Psoas muscle (tissue), 7 donors: ENCODE measurements at regions not wholly inside any gene's neighbourhood (a gene's known extent, or its start where the extent isn't known, plus 50 kb on each side); places are given as distances from the start of the nearest gene placed in this dataset.

ENCODE experiments used
- ATAC-seq, 4 donors: fragments of 200-7000 bp; cut with Tn5 transposase; one replicate each; pipeline ENCODE4 v1.9.1; 2020; ENCODE audit warnings: moderate library complexity in 3 of 4, mild to moderate bottlenecking in 2 of 4
- DNase-seq, 2 donors: peaks; one replicate each; pipeline ENCODE4 v3.0.0-alpha.2; 2020
- H3K27ac ChIP-seq: fragments of 200-600 bp; one replicate; pipeline ENCODE4 v1.8.0; 2022
- H3K27me3 ChIP-seq, 3 donors: fragments of 200-600 bp in 1 of 3; one replicate each; pipeline versions ENCODE4 v1.6.1 to v1.8.0; 2013 to 2022; ENCODE audit warnings: low read length in 2 of 3, mild to moderate bottlenecking in 2 of 3, moderate library complexity in 1 of 3; ENCODE audit not compliant: insufficient read depth in 3 of 3
- H3K36me3 ChIP-seq, 2 donors: fragments of 200-600 bp in 1 of 2; one replicate each; pipeline versions ENCODE4 v1.6.1 to v1.8.0; 2013 to 2022; ENCODE audit warnings: low read depth in 1 of 2, mild to moderate bottlenecking in 1 of 2, moderate library complexity in 1 of 2; ENCODE audit not compliant: insufficient read depth in 1 of 2
- H3K4me1 ChIP-seq: fragments of 200-600 bp; one replicate; pipeline ENCODE4 v1.8.0; 2022
- H3K4me3 ChIP-seq: fragments of 200-600 bp; one replicate; pipeline ENCODE4 v1.8.0; 2022; ENCODE audit warnings: mild to moderate bottlenecking
- H3K9me3 ChIP-seq: fragments of 200-600 bp; one replicate; pipeline ENCODE4 v1.8.0; 2022
- CTCF ChIP-seq: fragments of 200-600 bp; IDR thresholded peaks from one replicate; pipeline ENCODE4 v1.8.0; 2022; ENCODE audit warnings: antibody characterized with exemption
- whole genome bisulfite sequencing, 3 donors: extraction: QIAGEN DNeasy Blood & Tissue Kit; methylation state at CpG; one replicate each; pipeline versions ENCODE4 v1.1.6 to v1.1.7; 2013; 5-methylcytosine and 5-hydroxymethylcytosine counted together
- intact Hi-C, 2 donors: fragments of 100-400 bp; cut with DNase I; formaldehyde crosslinking; loops; one replicate each; pipeline versions ENCODE4 v1.11.0 to v1.14.2; 2022
- donor health status: healthy with polysubstance abuse.
- donor health status: DM: no; HTN: no; CAD: no; lungs with moderate emphysema.
- donor health status: Bipolar disorder and iron deficiency.
- donor health status: healthy.
- donor health status: DM: yes; HTN: yes; CAD: no.
- donor health status: DM: no; HTN: no; CAD: no.
- donor health status: DM: yes; HTN: yes; CAD: no.

- Histone ChIP-seq H3K36me3 (no peaks in the 10 kb centered on the region), H3K4me1 (no peaks in the 10 kb centered on the region), H3K9me3 (no peaks in the 10 kb centered on the region), H3K27me3 (peaks cover 2 to 4% (median 2%) of the 10 kb centered on the region in 3 donors), H3K4me3 (no peak overlapping the region), H3K27ac (no peak overlapping the region)
- peak in 1 of 4 donors; percentile 49 for ATAC-seq
- TF ChIP-seq CTCF, result peak; percentile 29
- 44 to 52% (median 50%) methylated on average over 4 of the region's 4 CpGs for WGBS, 3 donors
- no peak for DNase-seq
- intact Hi-C loops, result loop anchor here in 1 of 2 donors (10.0 kb wide), 1 partner anchor 222 kb away; no protein-coding TSS in a partner anchor
Observed at GRCh38 chr12:108457006-108457733, 57.9 kb upstream of the FICD start.

- ATAC-seq (no peak), DNase-seq (no peak)
- TF ChIP-seq CTCF, result no peak
- WGBS, 3 donors, result 77 to 87% (median 78%) methylated on average over 4 of the region's 4 CpGs
- Histone ChIP-seq H3K4me1 (no peaks in the 10 kb centered on the region), H3K36me3 (no peaks in the 10 kb centered on the region), H3K9me3 (no peaks in the 10 kb centered on the region), H3K27ac (no peak overlapping the region), H3K4me3 (no peak overlapping the region), H3K27me3 (peaks cover 0 to 2% (median 2%) of the 10 kb centered on the region in 3 donors)
- intact Hi-C loops, result loop anchor here in 1 of 2 donors (10.0 kb wide), 1 partner anchor 221 kb away; no protein-coding TSS in a partner anchor
Observed at GRCh38 chr12:108455706-108456105, 59.4 kb upstream of the FICD start.

DNA sequence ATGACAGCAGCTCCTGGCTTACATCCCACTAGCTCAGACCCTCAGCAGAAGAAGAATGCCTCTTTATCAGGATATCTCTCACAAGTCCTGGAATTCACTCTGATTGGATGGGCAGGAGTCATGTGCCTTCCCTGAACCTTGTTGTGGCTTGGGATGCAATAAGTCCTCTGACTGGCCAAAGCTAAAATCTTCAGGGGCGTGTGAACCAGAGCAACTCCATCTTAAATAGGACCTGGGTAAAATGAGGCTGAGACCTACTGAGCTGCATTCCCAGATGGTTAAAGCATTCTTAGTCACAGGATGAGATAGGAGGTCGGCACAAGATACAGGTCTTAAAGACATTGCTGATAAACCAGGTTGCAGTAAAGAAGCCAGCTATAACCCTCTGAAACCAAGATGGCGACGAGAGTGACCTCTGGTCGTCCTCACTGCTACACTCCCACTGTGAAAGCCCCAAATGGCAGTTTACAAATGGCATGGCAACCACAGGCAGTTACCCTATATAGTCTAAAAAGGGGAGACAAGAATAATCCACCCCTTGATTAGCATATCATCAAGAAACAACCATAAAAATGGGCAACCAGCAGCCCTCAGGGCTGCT, 60.4 kb upstream of the FICD start:
- TF ChIP-seq CTCF, result no peak
- Histone ChIP-seq H3K4me1 (no peaks in the 10 kb centered on the region), H3K36me3 (no peaks in the 10 kb centered on the region), H3K27me3 (peaks cover 2 to 3% (median 2%) of the 10 kb centered on the region in 3 donors), H3K27ac (no peak overlapping the region), H3K9me3 (no peaks in the 10 kb centered on the region), H3K4me3 (no peak overlapping the region)
- intact Hi-C loops, result loop anchor here in 1 of 2 donors (10.0 kb wide), 1 partner anchor 220 kb away; no protein-coding TSS in a partner anchor
- no peak for ATAC-seq
- no peak for DNase-seq
- 62 to 69% (median 64%) methylated on average over 5 of the region's 5 CpGs for WGBS, 3 donors

DNA sequence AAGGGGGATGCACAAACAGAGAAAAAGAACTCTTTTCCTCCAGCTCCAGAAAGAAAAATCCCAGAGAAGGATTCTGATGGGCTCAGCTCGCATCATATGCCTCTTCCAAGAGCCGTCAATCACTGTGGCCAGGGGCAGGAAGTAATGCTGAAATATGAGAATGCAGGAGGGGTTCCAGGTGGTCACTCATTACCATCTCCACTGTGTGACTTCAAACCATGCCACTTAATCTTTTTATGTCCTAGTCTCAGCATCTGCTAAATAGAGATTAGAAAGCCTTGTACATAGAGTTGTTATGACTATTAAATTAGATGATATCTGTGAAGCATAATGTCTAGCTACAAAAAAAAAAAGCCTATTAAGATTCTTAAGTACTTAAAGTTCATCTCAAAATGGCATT, 65.6 kb upstream of the FICD start:
- intact Hi-C loops, result no loop called here
- Histone ChIP-seq H3K27ac (no peak overlapping the region), H3K27me3 (peaks cover 0 to 14% (median 2%) of the 10 kb centered on the region in 3 donors), H3K4me3 (no peak overlapping the region), H3K9me3 (no peaks in the 10 kb centered on the region), H3K4me1 (no peaks in the 10 kb centered on the region), H3K36me3 (no peaks in the 10 kb centered on the region)
- TF ChIP-seq CTCF, result no peak
- ATAC-seq (no peak), DNase-seq (no peak)
- WGBS, 3 donors, result 16 to 37% (median 31%) methylated on average over 2 of the region's 2 CpGs
